ENCODE measurements at regions not wholly inside any gene's neighbourhood (a gene's known extent, or its start where the extent isn't known, plus 50 kb on each side); places are given as distances from the start of the nearest gene placed in this dataset.

GRCh38 chr17:72380120-72380519, 259.3 kb downstream of the SOX9 start:
- H3F3A ChIP-seq (ENCODE audit: insufficient read depth) = no peaks in the 10 kb centered on the region
- H2AFZ ChIP-seq (ENCODE audit: low read depth, low read length, severe bottlenecking) = no peak overlapping the region
- H3K4me3 ChIP-seq (ENCODE audit: insufficient read depth, low read length, poor library complexity, severe bottlenecking) = no peak overlapping the region
- H3K9me3 ChIP-seq (ENCODE audit: insufficient read depth, low read length) = no peaks in the 10 kb centered on the region
- H3K9ac ChIP-seq (ENCODE audit: low read length) = no peak overlapping the region
- no peaks in the 10 kb centered on the region for H3K36me3 ChIP-seq (ENCODE audit: low read length)
- no peaks in the 10 kb centered on the region for H3K27me3 ChIP-seq (ENCODE audit: low read length)
- no peak overlapping the region for H3K4me2 ChIP-seq (ENCODE audit: low read depth, low read length, poor library complexity, severe bottlenecking)
- no peaks in the 10 kb centered on the region for H3K9me2 ChIP-seq (replicated peaks; ENCODE audit: insufficient read depth, low read length)
- H4K20me1 ChIP-seq (ENCODE audit: low read depth, low read length) = no peaks in the 10 kb centered on the region
- no peaks in the 10 kb centered on the region for H3K79me2 ChIP-seq (ENCODE audit: insufficient read depth, low read length)
- TF ChIP-seq CTCF (IDR thresholded peaks at IDR 0.05; ENCODE audit: insufficient read depth, low read length, poor library complexity, severe bottlenecking) (no peak), EZH2phosphoT487 (conservative IDR thresholded peaks at IDR 0.05; ENCODE audit: low read length) (no peak)
- no peak overlapping the region for H3K27ac ChIP-seq (ENCODE audit: low read depth, low read length)

DNA sequence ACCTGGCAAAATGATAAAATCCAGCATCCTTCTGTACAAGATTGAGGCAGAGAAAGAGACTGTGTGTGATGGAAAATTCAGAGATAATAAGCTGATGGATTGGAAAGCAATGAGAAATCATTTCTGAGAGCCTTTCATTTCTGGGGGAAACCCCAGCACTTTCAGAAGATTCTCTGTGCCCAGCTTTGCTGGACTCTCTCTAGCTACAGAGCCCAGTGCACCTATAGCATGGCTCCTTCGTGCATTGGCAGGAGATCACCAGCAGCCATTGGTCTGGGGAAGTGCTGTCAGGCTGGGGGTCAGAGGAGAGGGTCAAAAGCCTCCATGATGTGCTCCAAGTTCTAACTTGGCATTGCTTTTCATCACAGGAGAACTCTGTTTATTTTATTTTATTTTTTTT, 259.9 kb downstream of the SOX9 start:
- Histone ChIP-seq H3K4me3 (ENCODE audit: insufficient read depth, low read length, poor library complexity, severe bottlenecking) (no peak overlapping the region), H3K27ac (ENCODE audit: low read depth, low read length) (no peak overlapping the region), H3F3A (ENCODE audit: insufficient read depth) (no peaks in the 10 kb centered on the region), H3K36me3 (ENCODE audit: low read length) (no peaks in the 10 kb centered on the region), H3K79me2 (ENCODE audit: insufficient read depth, low read length) (no peaks in the 10 kb centered on the region), H3K4me2 (ENCODE audit: low read depth, low read length, poor library complexity, severe bottlenecking) (no peak overlapping the region), H2AFZ (ENCODE audit: low read depth, low read length, severe bottlenecking) (no peak overlapping the region), H3K9me3 (ENCODE audit: insufficient read depth, low read length) (no peaks in the 10 kb centered on the region), H4K20me1 (ENCODE audit: low read depth, low read length) (no peaks in the 10 kb centered on the region), H3K9ac (ENCODE audit: low read length) (no peak overlapping the region), H3K27me3 (ENCODE audit: low read length) (no peaks in the 10 kb centered on the region), H3K9me2 (replicated peaks; ENCODE audit: insufficient read depth, low read length) (no peaks in the 10 kb centered on the region)
- no peak for TF ChIP-seq CTCF (IDR thresholded peaks at IDR 0.05; ENCODE audit: insufficient read depth, low read length, poor library complexity, severe bottlenecking)
- TF ChIP-seq EZH2phosphoT487 (conservative IDR thresholded peaks at IDR 0.05; ENCODE audit: low read length) = no peak

GRCh38 chr17:72381597-72382397, 261.0 kb downstream of the SOX9 start:
- no peaks in the 10 kb centered on the region for H4K20me1 ChIP-seq (ENCODE audit: low read depth, low read length)
- H3K4me2 ChIP-seq (ENCODE audit: low read depth, low read length, poor library complexity, severe bottlenecking) = no peak overlapping the region
- no peaks in the 10 kb centered on the region for H3K27me3 ChIP-seq (ENCODE audit: low read length)
- no peaks in the 10 kb centered on the region for H3K36me3 ChIP-seq (ENCODE audit: low read length)
- H3K9ac ChIP-seq (ENCODE audit: low read length) = no peak overlapping the region
- no peaks in the 10 kb centered on the region for H3K79me2 ChIP-seq (ENCODE audit: insufficient read depth, low read length)
- no peak overlapping the region for H3K4me3 ChIP-seq (ENCODE audit: insufficient read depth, low read length, poor library complexity, severe bottlenecking)
- no peaks in the 10 kb centered on the region for H3K9me3 ChIP-seq (ENCODE audit: insufficient read depth, low read length)
- H3F3A ChIP-seq (ENCODE audit: insufficient read depth) = no peaks in the 10 kb centered on the region
- H2AFZ ChIP-seq (ENCODE audit: low read depth, low read length, severe bottlenecking) = no peak overlapping the region
- no peak overlapping the region for H3K27ac ChIP-seq (ENCODE audit: low read depth, low read length)
- TF ChIP-seq CTCF (IDR thresholded peaks at IDR 0.05; ENCODE audit: insufficient read depth, low read length, poor library complexity, severe bottlenecking) (no peak), EZH2phosphoT487 (conservative IDR thresholded peaks at IDR 0.05; ENCODE audit: low read length) (no peak)
- H3K9me2 ChIP-seq (replicated peaks; ENCODE audit: insufficient read depth, low read length) = no peaks in the 10 kb centered on the region
